GM12891 (cell line): ENCODE measurements at regions not wholly inside any gene's neighbourhood (a gene's known extent, or its start where the extent isn't known, plus 50 kb on each side); places are given as distances from the start of the nearest gene placed in this dataset.

ENCODE experiments used
- POLR2A ChIP-seq: IDR thresholded peaks from 2 replicates; pipeline ENCODE4 v1.6.1; 2011; ENCODE audit warnings: low read depth, low read length, control low read depth
- POLR2AphosphoS5 ChIP-seq: IDR thresholded peaks from 2 replicates; pipeline ENCODE4 v1.6.1; 2011; ENCODE audit warnings: low read depth, low read length, control low read depth
- POU2F2 ChIP-seq: IDR thresholded peaks from 2 replicates; pipeline ENCODE4 v1.6.1; 2011; ENCODE audit warnings: low read depth, mild to moderate bottlenecking, control low read depth, low read length, moderate library complexity
- SPI1 ChIP-seq: IDR thresholded peaks from 2 replicates; pipeline ENCODE4 v1.6.1; 2011; ENCODE audit warnings: low read depth, low read length, control low read depth
- TAF1 ChIP-seq: IDR thresholded peaks from 2 replicates; pipeline ENCODE4 v1.6.1; 2011; ENCODE audit warnings: low read depth, low read length, control low read depth

DNA sequence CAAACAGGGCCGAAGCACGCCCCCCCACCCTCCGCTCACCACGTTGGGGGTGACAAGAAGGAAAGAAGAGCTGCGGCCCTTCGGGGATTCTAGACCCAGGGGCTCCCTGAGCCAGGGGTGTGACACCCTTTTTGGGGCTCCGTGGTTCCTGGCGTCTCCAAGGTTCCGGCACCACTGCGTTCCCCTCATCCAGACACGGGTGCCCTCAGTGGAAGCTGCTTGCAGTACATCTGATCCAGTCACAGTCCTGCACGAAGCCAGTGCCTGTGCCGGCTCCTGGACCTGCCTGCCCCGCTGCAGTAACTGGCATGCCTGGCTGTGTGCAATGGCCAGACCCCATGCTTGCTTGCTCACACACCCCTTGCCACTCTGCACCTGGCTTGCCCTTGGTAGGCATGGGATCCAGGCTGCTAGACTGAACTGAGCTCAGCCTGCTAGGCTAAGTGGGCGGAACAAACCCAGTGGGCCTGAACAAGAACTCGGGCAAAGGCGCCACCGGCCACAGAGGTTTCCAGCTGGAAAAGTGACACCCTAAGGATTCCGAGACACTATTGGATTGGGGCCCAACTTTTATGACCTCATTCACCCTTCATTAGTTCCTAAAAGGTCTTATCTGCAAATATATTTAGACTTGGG lies 420.4 kb upstream of the AGA start:
- TF ChIP-seq POLR2A = no peak
- TF ChIP-seq POU2F2 = no peak
- TF ChIP-seq TAF1 = no peak
- TF ChIP-seq POLR2AphosphoS5 = no peak
- no peak for TF ChIP-seq SPI1
